Activated CD4-positive, alpha-beta T cell treated with anti-CD3 and anti-CD28 coated beads for 36 hours (primary cell): ENCODE measurements at regions not wholly inside any gene's neighbourhood (a gene's known extent, or its start where the extent isn't known, plus 50 kb on each side); places are given as distances from the start of the nearest gene placed in this dataset.
"Not testable (repeated sequence)": the region's sequence is repeated elsewhere in the genome, so short reads cannot be mapped to it uniquely, and the experiment has no call there.

Experiments used
- ATAC-seq: fragments of 200-7000 bp; cut with Tn5 transposase; one replicate; pipeline ENCODE4 v1.10.0; 2021; ENCODE audit warnings: mild to moderate bottlenecking, moderate library complexity
- CTCF ChIA-PET: fragments of 350-600 bp; sonication (Branson Sonifier 250); formaldehyde crosslinking; loops from one replicate; lab custom pipeline; 2021; ENCODE audit warnings: antibody characterized with exemption; lab: Charles Lee
- POLR2A ChIA-PET: fragments of 350-600 bp; sonication (Branson Sonifier 250); formaldehyde crosslinking; loops from one replicate; lab custom pipeline; 2021; ENCODE audit warnings: antibody characterized with exemption, inconsistent platforms; lab: Charles Lee
- DNase-seq: peaks from one replicate; pipeline ENCODE4 v3.0.0-alpha.2; 2020
- H3K27ac Mint-ChIP-seq: one replicate; pipeline ENCODE4 v1.8.0; 2021; ENCODE audit warnings: mixed read lengths
- H3K27me3 Mint-ChIP-seq: one replicate; pipeline ENCODE4 v1.8.0; 2021; ENCODE audit warnings: mixed read lengths
- H3K36me3 Mint-ChIP-seq: one replicate; pipeline ENCODE4 v1.8.0; 2021; ENCODE audit warnings: low read depth, mixed read lengths
- H3K4me1 Mint-ChIP-seq: one replicate; pipeline ENCODE4 v1.8.0; 2021; ENCODE audit warnings: mixed read lengths
- H3K4me3 Mint-ChIP-seq: one replicate; pipeline ENCODE4 v1.8.0; 2021; ENCODE audit warnings: mild to moderate bottlenecking, moderate library complexity, mixed read lengths
- H3K9me3 Mint-ChIP-seq: one replicate; pipeline ENCODE4 v1.8.0; 2021; ENCODE audit warnings: low read depth, mixed read lengths
- intact Hi-C, 2 experiments: fragments of 100-400 bp; cut with DNase I in 1 of 2; cut with micrococcal nuclease in 1 of 2; formaldehyde crosslinking; loops; one replicate each; pipeline versions ENCODE4 v1.14.2 to v1.15.1; 2022 to 2024; cut with DNase I, micrococcal nuclease

DNA sequence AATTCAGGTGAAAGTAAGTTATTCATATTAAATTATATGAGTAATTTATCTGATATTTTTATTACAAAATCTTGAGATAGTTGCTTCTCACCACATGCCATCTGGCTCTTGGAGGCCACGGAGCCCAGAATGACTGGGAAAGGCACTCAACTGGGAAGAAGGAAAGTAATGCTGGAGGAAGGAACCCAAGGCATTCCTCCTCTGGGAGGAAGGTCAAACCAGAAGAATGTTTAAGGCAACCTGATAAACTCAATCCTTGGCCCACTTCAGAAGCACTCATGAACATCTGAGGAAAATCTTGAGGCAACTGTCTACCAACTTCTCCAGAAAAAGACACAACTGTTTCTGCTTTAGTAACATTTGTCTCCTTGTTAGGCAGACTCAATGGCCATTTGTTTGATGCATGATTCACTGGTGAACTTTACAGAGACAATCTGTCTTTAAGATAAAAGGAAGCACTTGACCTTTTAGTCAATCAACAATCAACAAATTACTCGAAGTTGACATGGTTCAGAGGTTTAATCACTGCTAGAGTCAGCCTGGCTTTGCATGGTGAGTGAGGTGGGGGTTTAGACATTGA lies 261.4 kb upstream of the MME start:
- intact Hi-C loops, result no loop called here
- DNase-seq (no peak), ATAC-seq (no peak)
- ChIA-PET POLR2A (no interaction called here), CTCF (no interaction called here)
- H3K4me1 Mint-ChIP-seq, result no peaks in the 10 kb centered on the region
- H3K36me3 Mint-ChIP-seq, result no peaks in the 10 kb centered on the region
- H3K27me3 Mint-ChIP-seq, result no peaks in the 10 kb centered on the region
- no peak overlapping the region for H3K4me3 Mint-ChIP-seq
- peaks cover 7% of the 10 kb centered on the region for H3K9me3 Mint-ChIP-seq
- H3K27ac Mint-ChIP-seq, result no peak overlapping the region

DNA sequence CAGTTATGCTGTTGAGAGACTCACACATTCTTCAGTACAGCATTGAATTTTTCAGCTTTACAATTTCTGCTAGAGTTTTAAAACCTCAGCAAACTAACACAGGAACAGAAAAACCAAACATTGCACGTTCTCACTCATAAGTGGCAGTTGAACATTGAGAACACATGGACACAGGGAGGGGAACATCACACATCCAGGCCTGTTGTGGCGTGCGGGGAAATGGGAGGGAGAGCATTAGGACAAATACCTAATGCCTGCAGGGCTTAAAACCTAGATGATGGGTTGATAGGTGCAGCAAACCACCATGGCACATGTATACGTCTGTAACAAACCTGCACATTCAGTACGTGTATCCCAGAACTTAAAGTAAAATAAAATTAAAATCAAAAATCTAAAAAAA lies 270.1 kb upstream of the MME start:
- POLR2A ChIA-PET, H3K4me3 Mint-ChIP-seq, CTCF ChIA-PET, ATAC-seq, H3K27ac Mint-ChIP-seq, DNase-seq, intact Hi-C loops, H3K36me3 Mint-ChIP-seq, H3K9me3 Mint-ChIP-seq, H3K4me1 Mint-ChIP-seq, H3K27me3 Mint-ChIP-seq: not testable (repeated sequence)

DNA sequence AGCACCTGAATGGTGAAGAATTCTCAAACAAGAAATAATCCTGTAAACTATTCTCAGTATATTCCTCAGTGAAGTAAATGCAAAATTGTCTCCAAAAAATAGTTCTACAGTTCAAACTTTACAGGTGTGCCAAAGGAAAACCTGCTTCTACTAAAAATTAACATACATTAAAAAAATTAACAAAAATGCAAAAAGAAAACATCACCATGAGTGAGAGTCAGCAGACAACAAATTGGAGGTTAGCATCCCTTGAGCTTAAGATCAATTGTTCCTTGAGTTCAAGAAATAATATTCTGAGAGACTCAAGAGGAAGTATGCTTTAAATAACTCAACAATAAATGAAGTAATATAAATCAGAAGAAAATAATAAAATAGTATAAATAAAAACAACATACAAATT lies 278.4 kb upstream of the MME start:
- ATAC-seq, result no peak
- no peak for DNase-seq

DNA sequence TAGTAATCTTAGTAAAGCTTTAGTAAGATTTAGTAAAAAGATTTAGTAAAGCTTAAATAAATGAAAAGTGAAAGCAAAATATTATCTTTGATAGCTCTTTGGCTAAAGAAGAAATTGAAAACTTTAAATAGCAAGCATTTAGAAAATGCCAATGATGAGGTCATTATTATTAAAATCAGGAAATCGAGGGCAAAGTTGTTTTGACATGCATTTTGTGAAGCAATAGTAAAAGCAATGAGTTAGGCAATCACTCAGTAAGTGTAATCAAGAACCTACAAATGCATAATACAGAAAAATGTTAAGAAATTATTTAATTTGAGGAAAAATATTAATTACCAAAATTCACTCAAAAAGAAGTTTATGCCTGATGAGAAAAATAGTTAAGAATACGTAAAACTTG lies 280.3 kb upstream of the MME start:
- POLR2A ChIA-PET, result no interaction called here
- Mint-ChIP-seq H3K27ac (no peak overlapping the region), H3K4me1 (no peaks in the 10 kb centered on the region)

More for the DNA sequence above, 278.4 kb upstream of the MME start:
- peaks cover 11% of the 10 kb centered on the region for H3K9me3 Mint-ChIP-seq
- H3K27ac Mint-ChIP-seq, result no peak overlapping the region
- ChIA-PET POLR2A (no interaction called here), CTCF (no interaction called here)
- intact Hi-C loops, result no loop called here
- H3K4me3 Mint-ChIP-seq, result no peak overlapping the region
- no peaks in the 10 kb centered on the region for H3K4me1 Mint-ChIP-seq
- no peaks in the 10 kb centered on the region for H3K36me3 Mint-ChIP-seq
- H3K27me3 Mint-ChIP-seq, result no peaks in the 10 kb centered on the region

DNA sequence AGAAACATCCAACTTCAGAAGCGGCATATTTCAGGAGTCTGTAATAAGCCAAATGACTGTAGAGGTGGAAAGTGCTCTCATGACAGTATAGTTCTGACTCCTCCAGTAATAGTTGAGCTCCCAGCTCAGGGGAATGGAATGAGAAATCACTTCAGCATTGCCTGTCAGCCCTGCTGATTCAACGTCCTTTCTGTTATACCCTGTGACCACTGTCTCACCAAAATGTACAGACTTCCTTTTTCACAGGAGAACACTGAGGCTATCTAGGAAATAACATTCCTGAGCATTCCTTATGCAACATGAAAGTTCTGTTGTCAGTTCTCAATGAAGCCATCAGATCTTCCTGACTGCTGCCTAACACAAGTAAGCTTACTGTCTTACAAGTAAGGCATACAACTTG lies 284.5 kb upstream of the MME start:
- no peaks in the 10 kb centered on the region for H3K27me3 Mint-ChIP-seq
- H3K36me3 Mint-ChIP-seq, result no peaks in the 10 kb centered on the region
- ATAC-seq, result no peak
- H3K4me1 Mint-ChIP-seq, result no peaks in the 10 kb centered on the region
- H3K27ac Mint-ChIP-seq, result no peak overlapping the region
- no peak overlapping the region for H3K4me3 Mint-ChIP-seq
- CTCF ChIA-PET, result no interaction called here
- POLR2A ChIA-PET, result no interaction called here
- intact Hi-C loops, result no loop called here
- no peak for DNase-seq
- no peaks in the 10 kb centered on the region for H3K9me3 Mint-ChIP-seq

More for the DNA sequence above, 280.3 kb upstream of the MME start:
- intact Hi-C loops, result no loop called here
- ATAC-seq (no peak), DNase-seq (no peak)
- H3K4me3 Mint-ChIP-seq, result no peak overlapping the region
- peaks cover 4% of the 10 kb centered on the region for H3K9me3 Mint-ChIP-seq
- CTCF ChIA-PET, result interaction anchor here (0.6 kb wide), 1 partner anchor 230 kb away, joined by 3 read pairs; no protein-coding TSS in a partner anchor
- H3K36me3 Mint-ChIP-seq, result no peaks in the 10 kb centered on the region
- H3K27me3 Mint-ChIP-seq, result no peaks in the 10 kb centered on the region

DNA sequence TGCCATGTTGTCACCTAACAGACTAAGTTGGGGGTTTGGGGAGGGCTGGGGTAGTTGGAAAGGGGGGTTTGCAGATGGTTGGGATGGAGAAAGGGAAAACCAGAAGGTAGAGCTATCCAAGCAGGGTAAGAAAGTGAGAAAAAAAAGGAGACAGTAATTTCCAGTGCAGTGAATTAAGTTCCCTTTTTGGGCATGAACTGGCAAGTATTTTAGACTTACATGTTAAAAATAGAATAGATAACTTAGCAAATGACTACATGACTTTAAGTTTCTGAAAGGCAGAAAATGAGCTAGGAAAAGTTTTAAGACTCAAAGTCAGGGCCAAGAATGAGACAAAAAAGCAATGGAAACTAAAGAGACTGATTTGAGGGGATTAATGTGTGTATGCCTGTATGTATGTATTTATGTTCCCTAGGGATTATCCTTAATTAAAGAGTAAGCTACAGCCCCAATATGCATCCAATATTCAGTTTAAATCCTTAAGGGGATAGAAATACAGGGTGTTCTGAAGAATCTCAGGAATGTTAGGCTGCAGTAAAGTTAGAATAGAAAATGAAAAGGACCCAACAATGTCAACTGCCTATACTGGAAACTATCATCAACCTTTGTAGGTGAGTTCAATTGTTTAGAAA lies 285.2 kb upstream of the MME start:
- Mint-ChIP-seq H3K9me3 (no peaks in the 10 kb centered on the region), H3K27me3 (no peaks in the 10 kb centered on the region), H3K4me3 (no peak overlapping the region), H3K27ac (no peak overlapping the region), H3K4me1 (no peaks in the 10 kb centered on the region), H3K36me3 (no peaks in the 10 kb centered on the region)
- no peak for DNase-seq
- intact Hi-C loops, result no loop called here
- POLR2A ChIA-PET, result no interaction called here
- ATAC-seq, result no peak
- CTCF ChIA-PET, result no interaction called here

DNA sequence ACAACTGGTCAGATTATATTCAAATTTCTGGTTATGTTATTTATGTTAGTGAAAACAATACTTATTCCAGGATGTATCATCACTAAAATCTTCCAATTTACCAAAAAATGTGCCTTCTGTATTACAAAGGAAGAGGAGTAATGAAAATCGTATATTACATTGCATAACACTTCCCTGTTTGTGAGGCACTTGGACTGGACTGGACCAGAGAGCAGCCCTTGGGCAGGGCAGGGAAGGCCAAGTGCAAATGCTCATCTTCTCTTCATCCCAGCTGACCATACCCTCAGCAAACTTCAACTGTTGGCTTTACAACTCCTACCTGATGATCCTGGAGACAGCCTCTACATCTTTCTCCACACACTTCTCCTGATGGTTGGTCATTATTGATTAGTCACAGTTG lies 285.7 kb upstream of the MME start:
- intact Hi-C loops, result no loop called here
- H3K27ac Mint-ChIP-seq, result no peak overlapping the region
- no peaks in the 10 kb centered on the region for H3K4me1 Mint-ChIP-seq
- POLR2A ChIA-PET, result no interaction called here
- DNase-seq, result no peak
- H3K27me3 Mint-ChIP-seq, result no peaks in the 10 kb centered on the region
- H3K36me3 Mint-ChIP-seq, result no peaks in the 10 kb centered on the region
- no peaks in the 10 kb centered on the region for H3K9me3 Mint-ChIP-seq
- CTCF ChIA-PET, result no interaction called here
- ATAC-seq, result no peak
- H3K4me3 Mint-ChIP-seq, result no peak overlapping the region

DNA sequence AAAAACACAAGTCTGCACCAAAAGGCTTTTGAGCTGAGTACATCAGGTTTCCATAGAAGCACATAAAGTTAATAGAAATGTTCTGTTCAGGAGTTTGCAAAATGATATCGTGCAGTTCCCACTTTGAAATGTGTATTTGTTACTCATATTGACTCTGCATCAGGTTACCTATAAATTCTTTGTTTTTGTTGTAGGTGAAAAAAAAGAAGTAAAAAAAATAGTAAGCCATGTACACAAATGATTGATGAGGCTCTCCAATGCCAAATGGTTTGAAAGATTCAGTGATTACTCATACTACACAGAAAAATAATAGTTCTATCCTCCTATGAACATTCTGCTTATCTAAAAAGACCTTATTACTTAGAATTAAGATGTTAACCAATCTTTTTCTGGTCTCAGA lies 287.3 kb upstream of the MME start:
- H3K9me3 Mint-ChIP-seq, result no peaks in the 10 kb centered on the region
- ATAC-seq, result no peak

DNA sequence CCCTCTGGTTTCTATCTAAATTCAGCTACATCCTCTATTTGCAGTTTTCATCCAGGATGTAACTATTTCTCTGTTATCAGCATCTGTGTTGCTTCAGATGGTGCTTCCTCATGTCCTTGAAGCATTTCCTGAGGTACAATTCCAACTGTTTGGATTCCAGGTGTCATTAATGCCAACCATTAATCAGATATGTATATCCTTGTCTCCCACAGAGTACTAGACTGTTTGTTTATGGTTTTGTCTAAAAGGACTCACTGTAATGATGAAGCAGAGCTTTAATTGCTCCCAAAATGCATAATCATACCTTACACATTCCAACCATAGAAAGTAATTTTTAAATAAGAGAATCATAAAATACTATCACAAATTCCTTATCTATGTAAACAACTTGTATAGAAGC lies 288.5 kb upstream of the MME start:
- POLR2A ChIA-PET, result no interaction called here
- no peak for DNase-seq

More for the DNA sequence above, 287.3 kb upstream of the MME start:
- POLR2A ChIA-PET, result no interaction called here
- no peak for DNase-seq
- Mint-ChIP-seq H3K4me3 (no peak overlapping the region), H3K27ac (no peak overlapping the region), H3K4me1 (no peaks in the 10 kb centered on the region), H3K27me3 (no peaks in the 10 kb centered on the region), H3K36me3 (no peaks in the 10 kb centered on the region)
- CTCF ChIA-PET, result no interaction called here
- intact Hi-C loops, result no loop called here

DNA sequence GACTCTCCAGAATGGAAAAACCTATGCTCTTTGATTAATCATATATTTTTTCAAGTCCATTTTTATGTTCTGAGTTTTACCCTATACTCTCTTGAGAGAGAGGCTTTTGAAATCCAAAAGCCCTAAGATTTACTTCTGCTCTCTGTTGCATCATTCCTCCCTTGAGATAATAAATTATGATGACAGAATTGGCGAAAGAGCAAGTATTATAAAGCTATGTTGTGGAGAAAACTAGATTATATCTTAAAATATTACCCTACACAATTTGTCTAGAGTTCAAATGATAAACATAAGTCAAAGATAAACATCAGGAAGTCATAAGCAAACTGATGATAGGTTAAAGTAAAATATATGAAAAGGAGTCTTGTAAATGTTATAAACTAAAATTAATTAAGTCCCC lies 293.4 kb upstream of the MME start:
- no peak for DNase-seq
- Mint-ChIP-seq H3K9me3 (no peaks in the 10 kb centered on the region), H3K27ac (no peak overlapping the region), H3K4me1 (no peaks in the 10 kb centered on the region), H3K36me3 (no peaks in the 10 kb centered on the region), H3K4me3 (no peak overlapping the region), H3K27me3 (no peaks in the 10 kb centered on the region)
- ChIA-PET POLR2A (no interaction called here), CTCF (interaction anchor here (1.2 kb wide), 1 partner anchor 29 kb away, joined by 3 read pairs; no protein-coding TSS in a partner anchor)
- intact Hi-C loops, result no loop called here
- ATAC-seq, result no peak

More for the DNA sequence above, 288.5 kb upstream of the MME start:
- Mint-ChIP-seq H3K9me3 (no peaks in the 10 kb centered on the region), H3K27ac (no peak overlapping the region), H3K27me3 (no peaks in the 10 kb centered on the region), H3K4me3 (no peak overlapping the region), H3K4me1 (no peaks in the 10 kb centered on the region), H3K36me3 (no peaks in the 10 kb centered on the region)
- CTCF ChIA-PET, result no interaction called here
- no peak for ATAC-seq
- intact Hi-C loops, result no loop called here

DNA sequence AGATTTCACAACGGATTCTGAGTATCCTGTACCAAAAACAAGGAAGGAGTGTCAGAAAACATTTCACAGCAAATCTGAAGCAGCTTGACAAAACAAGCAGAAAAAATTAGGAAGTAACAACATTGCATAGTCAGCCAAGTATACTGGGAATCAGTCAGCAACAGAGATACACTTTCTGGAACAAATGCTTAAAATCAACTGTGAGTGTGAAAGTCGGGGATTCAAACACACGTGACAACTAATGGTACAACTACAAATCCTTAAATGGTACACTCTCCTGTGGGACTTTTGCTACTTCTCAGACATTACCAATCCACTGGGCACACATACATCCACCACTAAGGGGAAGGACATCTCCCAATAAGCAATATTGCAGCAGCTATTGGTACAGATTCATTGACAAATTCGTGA lies 296.6 kb upstream of the MME start:
- Mint-ChIP-seq H3K4me3 (no peak overlapping the region), H3K9me3 (no peaks in the 10 kb centered on the region), H3K27me3 (no peaks in the 10 kb centered on the region), H3K4me1 (no peaks in the 10 kb centered on the region), H3K36me3 (no peaks in the 10 kb centered on the region), H3K27ac (no peak overlapping the region)
- intact Hi-C loops, result no loop called here
- ChIA-PET CTCF (no interaction called here), POLR2A (no interaction called here)
- ATAC-seq, result no peak
- DNase-seq, result no peak

DNA sequence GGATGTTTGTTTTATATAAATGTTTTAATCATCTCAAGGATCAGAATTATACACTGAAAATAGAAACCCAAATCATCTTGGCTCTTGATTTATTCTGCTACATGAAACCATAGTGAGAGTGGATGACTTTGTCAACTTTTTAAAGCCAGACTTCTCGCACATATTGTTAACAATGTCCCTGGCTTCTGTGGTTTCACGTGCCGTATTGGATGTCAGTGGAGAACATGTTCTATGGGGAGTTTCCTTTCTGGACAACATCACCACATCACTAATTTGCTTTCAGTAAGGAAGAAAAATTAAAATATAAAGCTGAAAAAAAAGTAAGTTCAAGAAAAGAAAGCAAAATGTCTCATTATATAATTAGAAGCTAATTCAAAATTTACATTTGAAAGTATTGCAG lies 297.1 kb upstream of the MME start:
- DNase-seq (no peak), ATAC-seq (no peak)
- Mint-ChIP-seq H3K4me1 (no peaks in the 10 kb centered on the region), H3K27ac (no peak overlapping the region), H3K27me3 (no peaks in the 10 kb centered on the region), H3K4me3 (no peak overlapping the region), H3K9me3 (no peaks in the 10 kb centered on the region), H3K36me3 (no peaks in the 10 kb centered on the region)
- CTCF ChIA-PET, result no interaction called here
- POLR2A ChIA-PET, result no interaction called here
- intact Hi-C loops, result no loop called here
